Coronary artery (tissue), 2 donors: ENCODE measurements at regions not wholly inside any gene's neighbourhood (a gene's known extent, or its start where the extent isn't known, plus 50 kb on each side); places are given as distances from the start of the nearest gene placed in this dataset.

Source experiments
- DNase-seq: peaks from one replicate; pipeline ENCODE4 v3.0.0-alpha.2; 2017; ENCODE audit warnings: low spot score
- H3K27ac ChIP-seq, 2 donors: fragments of 200-600 bp; sonication (generic); one replicate each; pipeline ENCODE4 v1.5.1; 2016 to 2019
- H3K4me3 ChIP-seq: fragments of 200-600 bp; sonication (generic); 2 replicates; pipeline ENCODE4 v1.5.1; 2016; ENCODE audit warnings: mild to moderate bottlenecking, moderate library complexity
- TF ChIP-seq, protein P1 (sequence below): fragments of 200-600 bp; sonication (generic); IDR thresholded peaks from one replicate; pipeline ENCODE4 v1.5.1; 2019; ENCODE audit warnings: antibody characterized with exemption

DNA sequence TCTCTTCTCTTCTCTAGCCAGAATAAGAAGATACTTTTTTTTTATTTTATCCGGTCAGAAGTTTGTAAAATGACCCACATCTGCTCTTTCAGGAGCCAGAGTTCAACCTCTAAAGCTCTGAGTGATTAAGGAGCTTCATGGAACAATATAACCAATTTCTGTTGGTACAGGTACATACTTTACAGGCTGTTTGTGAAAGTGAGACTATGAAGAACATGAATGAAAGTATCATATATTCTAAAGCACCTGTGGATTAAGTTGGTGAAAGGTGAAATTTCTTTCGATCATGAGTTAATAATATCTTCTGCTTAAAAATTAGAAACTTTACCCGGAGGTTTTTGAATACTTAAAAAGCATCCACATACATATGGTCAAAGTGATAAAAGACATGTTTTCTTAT lies 65.2 kb downstream of the DMRT2 start:
- TF ChIP-seq, protein P1, sequence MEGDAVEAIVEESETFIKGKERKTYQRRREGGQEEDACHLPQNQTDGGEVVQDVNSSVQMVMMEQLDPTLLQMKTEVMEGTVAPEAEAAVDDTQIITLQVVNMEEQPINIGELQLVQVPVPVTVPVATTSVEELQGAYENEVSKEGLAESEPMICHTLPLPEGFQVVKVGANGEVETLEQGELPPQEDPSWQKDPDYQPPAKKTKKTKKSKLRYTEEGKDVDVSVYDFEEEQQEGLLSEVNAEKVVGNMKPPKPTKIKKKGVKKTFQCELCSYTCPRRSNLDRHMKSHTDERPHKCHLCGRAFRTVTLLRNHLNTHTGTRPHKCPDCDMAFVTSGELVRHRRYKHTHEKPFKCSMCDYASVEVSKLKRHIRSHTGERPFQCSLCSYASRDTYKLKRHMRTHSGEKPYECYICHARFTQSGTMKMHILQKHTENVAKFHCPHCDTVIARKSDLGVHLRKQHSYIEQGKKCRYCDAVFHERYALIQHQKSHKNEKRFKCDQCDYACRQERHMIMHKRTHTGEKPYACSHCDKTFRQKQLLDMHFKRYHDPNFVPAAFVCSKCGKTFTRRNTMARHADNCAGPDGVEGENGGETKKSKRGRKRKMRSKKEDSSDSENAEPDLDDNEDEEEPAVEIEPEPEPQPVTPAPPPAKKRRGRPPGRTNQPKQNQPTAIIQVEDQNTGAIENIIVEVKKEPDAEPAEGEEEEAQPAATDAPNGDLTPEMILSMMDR: no peak
- H3K27ac ChIP-seq: no peak overlapping the region
- no peak for DNase-seq

DNA sequence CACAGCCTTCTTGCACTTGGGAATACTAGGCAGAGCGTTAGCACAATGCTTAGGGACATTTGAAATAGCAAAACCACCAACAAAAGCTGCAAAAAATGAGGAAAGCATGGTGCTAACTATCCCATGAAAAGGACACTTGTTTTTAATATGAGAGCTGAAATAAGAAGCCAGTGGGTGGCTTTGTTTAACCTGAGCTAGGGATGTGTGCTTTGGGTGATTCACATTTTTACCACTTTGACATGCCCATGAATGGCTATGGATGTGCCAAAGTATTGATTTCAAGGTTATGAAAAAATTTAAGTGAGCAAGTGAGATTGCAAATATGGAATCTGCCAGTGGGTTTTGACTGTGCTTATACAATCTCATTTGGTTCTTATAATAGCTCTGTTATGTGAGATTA lies 67.3 kb downstream of the DMRT2 start:
- TF ChIP-seq, protein P1: no peak
- no peak for DNase-seq
- Histone ChIP-seq H3K27ac (no peak overlapping the region), H3K4me3 (no peak overlapping the region)

More for the DNA sequence above, 65.2 kb downstream of the DMRT2 start:
- H3K4me3 ChIP-seq: no peak overlapping the region

DNA sequence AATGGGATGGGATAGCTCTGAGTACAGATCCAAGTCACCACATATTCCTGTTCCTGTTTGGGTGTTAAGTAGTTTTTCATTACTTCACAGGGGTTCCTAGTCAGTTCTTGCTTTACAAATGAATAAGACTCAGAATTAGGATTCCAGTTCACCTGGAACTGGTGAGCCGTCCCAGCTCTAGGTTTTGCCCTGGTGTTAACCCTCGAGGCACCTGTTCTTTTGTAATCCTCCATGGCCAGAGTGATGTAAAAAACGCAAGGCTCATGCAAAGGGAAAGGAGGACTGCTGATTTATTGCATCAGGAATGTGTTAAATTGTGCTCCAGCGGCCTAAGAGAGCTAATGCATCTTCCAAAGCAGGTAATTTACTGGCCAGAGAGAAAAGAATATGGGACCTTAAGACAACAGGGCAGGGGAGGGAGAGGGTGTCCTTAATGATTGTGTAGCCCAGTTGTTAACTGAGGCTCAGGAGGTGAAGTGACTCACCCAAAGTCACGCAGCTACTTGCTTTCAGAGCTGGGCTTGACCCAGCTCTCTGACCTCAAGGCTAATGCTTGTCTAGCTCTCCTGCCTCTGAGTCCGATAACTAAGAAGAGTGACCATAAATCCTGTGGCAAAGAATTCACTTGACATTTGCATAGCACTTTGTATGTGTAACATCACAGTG lies 70.5 kb downstream of the DMRT2 start:
- TF ChIP-seq, protein P1: no peak
- no peak overlapping the region for H3K4me3 ChIP-seq
- H3K27ac ChIP-seq: no peak overlapping the region
- no peak for DNase-seq

DNA sequence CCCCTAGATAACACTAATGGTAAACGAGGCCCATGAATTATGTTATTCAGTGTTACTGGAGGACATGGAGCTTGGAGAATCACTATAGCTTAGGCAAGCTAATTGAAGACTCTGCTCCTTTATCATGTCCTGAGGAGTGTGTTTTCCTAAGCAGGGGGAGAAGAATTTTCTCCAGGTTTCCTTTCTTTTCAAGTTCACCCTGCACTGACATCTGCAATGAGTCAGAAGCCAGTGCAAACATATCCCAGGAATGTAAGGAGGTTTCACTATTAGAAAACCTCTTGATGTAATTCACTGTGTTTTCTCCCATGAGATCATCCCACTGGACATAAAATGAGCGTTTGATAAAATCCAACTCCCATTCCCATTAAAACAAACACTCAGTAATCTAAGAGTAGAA lies 75.6 kb downstream of the DMRT2 start:
- DNase-seq: no peak
- TF ChIP-seq, protein P1: no peak
- H3K27ac ChIP-seq: no peak overlapping the region
- H3K4me3 ChIP-seq: no peak overlapping the region

DNA sequence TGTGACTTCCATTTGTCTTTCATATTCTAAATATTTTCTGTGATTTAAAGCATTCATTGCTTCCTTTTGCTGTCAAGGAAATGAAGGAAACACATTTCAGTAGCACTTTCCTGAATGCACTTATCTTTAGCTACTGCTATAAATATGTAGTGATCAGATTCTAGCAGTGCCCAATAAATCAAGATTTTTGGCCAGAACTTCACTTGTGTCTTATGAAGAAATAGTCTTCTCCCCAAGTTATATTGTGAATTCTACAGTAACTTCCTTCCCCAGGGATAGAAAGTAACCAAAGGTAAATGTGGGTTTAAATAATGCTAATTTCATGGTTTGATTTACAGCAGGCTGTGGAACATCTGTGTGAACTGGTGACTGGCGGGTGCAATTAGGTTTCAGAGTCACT lies 77.9 kb downstream of the DMRT2 start:
- TF ChIP-seq, protein P1: no peak
- Histone ChIP-seq H3K27ac (no peak overlapping the region), H3K4me3 (no peak overlapping the region)
- DNase-seq: no peak

DNA sequence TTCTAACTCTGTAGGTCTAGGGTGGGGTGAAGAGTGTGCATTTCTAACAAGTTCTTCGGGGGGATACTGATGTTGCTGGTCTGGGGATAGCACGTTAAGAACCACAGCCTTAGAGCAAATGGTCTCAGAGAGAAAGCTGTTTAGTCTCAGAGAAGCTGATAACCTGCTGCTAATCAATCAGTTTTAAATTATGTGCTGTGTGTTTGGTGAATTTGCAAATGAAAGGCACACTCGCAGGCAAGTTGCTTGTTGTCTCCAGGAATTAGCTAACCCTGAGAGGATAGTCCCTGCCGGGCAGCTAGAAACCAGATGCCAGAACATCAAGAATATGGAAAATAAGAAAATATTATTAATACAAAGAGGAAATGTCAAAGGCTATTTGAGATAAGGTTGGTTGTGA lies 79.2 kb downstream of the DMRT2 start:
- Histone ChIP-seq H3K27ac (no peak overlapping the region), H3K4me3 (no peak overlapping the region)
- TF ChIP-seq, protein P1: no peak
- no peak for DNase-seq

DNA sequence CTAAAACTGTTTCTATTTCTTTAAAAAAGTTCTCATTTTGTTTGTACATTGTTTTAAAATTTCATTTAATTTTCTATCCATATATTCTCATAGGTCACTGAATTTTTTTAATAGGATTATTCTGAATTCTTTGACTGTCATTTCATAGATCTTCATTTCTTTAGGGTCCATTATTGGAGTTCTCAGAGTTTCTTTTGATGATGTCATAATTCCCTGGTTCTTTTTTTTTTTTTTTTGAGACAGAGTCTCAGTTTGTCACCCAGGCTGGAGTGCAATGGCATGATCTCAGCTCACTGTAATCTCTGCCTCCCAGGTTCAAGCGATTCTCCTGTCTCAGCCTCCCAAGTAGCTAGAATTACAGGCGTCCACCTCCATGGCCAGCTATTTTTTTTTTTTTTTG lies 89.9 kb downstream of the DMRT2 start:
- no peak overlapping the region for H3K27ac ChIP-seq
- TF ChIP-seq, protein P1: no peak
- no peak for DNase-seq

More for the DNA sequence above, 89.9 kb downstream of the DMRT2 start:
- H3K4me3 ChIP-seq: no peak overlapping the region
